ENCODE measurements at regions not wholly inside any gene's neighbourhood (a gene's known extent, or its start where the extent isn't known, plus 50 kb on each side); places are given as distances from the start of the nearest gene placed in this dataset.
A peak's percentile ranks its signal among the peaks of the same experiment; 100 is the strongest.

- Histone ChIP-seq H3K27me3 (ENCODE audit: insufficient read depth) (no peaks in the 10 kb centered on the region), H3K4me1 (ENCODE audit: insufficient read depth) (peaks cover 25% of the 10 kb centered on the region), H3K4me3 (no peak overlapping the region), H2AFZ (peak overlapping the region; percentile 44; the same call in 1 of the 2 replicates), H3K79me2 (replicated peaks; ENCODE audit: insufficient read depth) (no peaks in the 10 kb centered on the region), H3K36me3 (ENCODE audit: insufficient read depth) (no peaks in the 10 kb centered on the region), H3F3A (replicated peaks; ENCODE audit: low read depth) (no peaks in the 10 kb centered on the region), H3K27ac (ENCODE audit: low read depth) (peak overlapping the region; percentile 45; the same call in 1 of the 2 replicates), H3K9me2 (ENCODE audit: insufficient read depth) (no peaks in the 10 kb centered on the region), H3K4me2 (peak overlapping the region; percentile 15; the same call in 1 of the 2 replicates), H4K20me1 (replicated peaks; ENCODE audit: insufficient read depth) (no peaks in the 10 kb centered on the region)
- ATAC-seq (no peak), DNase-seq (ENCODE audit: low spot score) (no peak)
- H3K9me3 Mint-ChIP-seq, result no peaks in the 10 kb centered on the region
- H3K27ac Mint-ChIP-seq, result peak overlapping the region; percentile 9; the same call in 1 of the 2 replicates
- no peak overlapping the region for H3K4me3 Mint-ChIP-seq
- H3K4me1 Mint-ChIP-seq, result peaks cover 43% of the 10 kb centered on the region
- H3K27me3 Mint-ChIP-seq (ENCODE audit: insufficient read depth, low read depth, poor library complexity), result no peaks in the 10 kb centered on the region
- TF ChIP-seq ETS1 (IDR thresholded peaks at IDR 0.05) (no peak), CTCF (conservative IDR thresholded peaks at IDR 0.05; ENCODE audit: low read depth in 2 of 2) (no peak), ZNF114 (CRISPR knock-in tag; IDR thresholded peaks at IDR 0.05) (no peak), JUNB (IDR thresholded peaks at IDR 0.05; ENCODE audit: unreplicated experiment) (no peak)
- no peaks in the 10 kb centered on the region for H3K36me3 Mint-ChIP-seq (ENCODE audit: low read depth)
These were observed 131.2 kb upstream of the HDAC9 start for GRCh38 chr7:18364396-18364795.

GRCh38 chr7:18366394-18366793 is 129.2 kb upstream of the HDAC9 start:
- ATAC-seq, result no peak
- no peak for TF ChIP-seq CTCF (conservative IDR thresholded peaks at IDR 0.05; ENCODE audit: low read depth in 2 of 2)
- TF ChIP-seq EZH2phosphoT487 (IDR thresholded peaks at IDR 0.05; ENCODE audit: unreplicated experiment), result no peak
- TF ChIP-seq EZH2 (IDR thresholded peaks at IDR 0.05; ENCODE audit: low read depth, unreplicated experiment), result no peak
- no peak for TF ChIP-seq REST (IDR thresholded peaks at IDR 0.05; ENCODE audit: unreplicated experiment)
- no peak for TF ChIP-seq ZNF331 (CRISPR knock-in tag; IDR thresholded peaks at IDR 0.05; ENCODE audit: low read depth)

More at GRCh38 chr7:18366394-18366793, 129.2 kb upstream of the HDAC9 start:
- H3K4me3 Mint-ChIP-seq, result no peak overlapping the region
- no peaks in the 10 kb centered on the region for H3K9me2 ChIP-seq (ENCODE audit: insufficient read depth)
- peak overlapping the region; percentile 22; the same call in 1 of the 2 replicates for H3K4me2 ChIP-seq
- H3F3A ChIP-seq (replicated peaks; ENCODE audit: low read depth), result no peaks in the 10 kb centered on the region
- no peak overlapping the region for H2AFZ ChIP-seq
- H4K20me1 ChIP-seq (replicated peaks; ENCODE audit: insufficient read depth), result no peaks in the 10 kb centered on the region
- no peaks in the 10 kb centered on the region for H3K27me3 ChIP-seq (ENCODE audit: insufficient read depth)
- H3K4me1 Mint-ChIP-seq, result peaks cover 46% of the 10 kb centered on the region
- no peaks in the 10 kb centered on the region for H3K27me3 Mint-ChIP-seq (ENCODE audit: insufficient read depth, low read depth, poor library complexity)
- H3K9me3 Mint-ChIP-seq, result no peaks in the 10 kb centered on the region
- no peak overlapping the region for H3K27ac ChIP-seq (ENCODE audit: low read depth)
- H3K36me3 Mint-ChIP-seq (ENCODE audit: low read depth), result no peaks in the 10 kb centered on the region
- no peak overlapping the region for H3K27ac Mint-ChIP-seq
- H3K4me3 ChIP-seq, result no peak overlapping the region
- no peak for DNase-seq (ENCODE audit: low spot score)
- no peaks in the 10 kb centered on the region for H3K79me2 ChIP-seq (replicated peaks; ENCODE audit: insufficient read depth)
- H3K36me3 ChIP-seq (ENCODE audit: insufficient read depth), result no peaks in the 10 kb centered on the region
- peaks cover 25% of the 10 kb centered on the region for H3K4me1 ChIP-seq (ENCODE audit: insufficient read depth)

Data from GM23338 (cell line).